Neural crest cell (in vitro differentiated cells): ENCODE measurements at regions not wholly inside any gene's neighbourhood (a gene's known extent, or its start where the extent isn't known, plus 50 kb on each side); places are given as distances from the start of the nearest gene placed in this dataset.

Source experiments
- DNase-seq: peaks from one replicate; pipeline ENCODE4 v3.0.0; 2021; ENCODE audit warnings: low read depth, mixed read lengths, low spot score
- H3K27ac Mint-ChIP-seq: one replicate; pipeline ENCODE4 v1.8.0; 2021; ENCODE audit warnings: mild to moderate bottlenecking, mixed read lengths; ENCODE audit not compliant: unreplicated experiment
- H3K27me3 Mint-ChIP-seq: 2 replicates; pipeline ENCODE4 v1.8.0; 2021; ENCODE audit warnings: low read depth, mild to moderate bottlenecking, mixed read lengths
- H3K36me3 Mint-ChIP-seq: 2 replicates; pipeline ENCODE4 v1.8.0; 2021; ENCODE audit warnings: low read depth, mild to moderate bottlenecking, mixed read lengths
- H3K4me1 Mint-ChIP-seq: 2 replicates; pipeline ENCODE4 v1.8.0; 2021; ENCODE audit warnings: mixed read lengths
- H3K4me3 Mint-ChIP-seq: one replicate; pipeline ENCODE4 v1.8.0; 2021; ENCODE audit warnings: mild to moderate bottlenecking, mixed read lengths
- H3K9me3 Mint-ChIP-seq: 2 replicates; pipeline ENCODE4 v1.8.0; 2021; ENCODE audit warnings: mixed read lengths
- TF ChIP-seq, protein P1 (sequence below): fragments of 200-600 bp; sonication (generic); conservative IDR thresholded peaks from 2 replicates; pipeline ENCODE4 v1.5.0; 2021; ENCODE audit warnings: antibody characterized with exemption, mild to moderate bottlenecking

- Mint-ChIP-seq H3K4me1 (no peaks in the 10 kb centered on the region), H3K27me3 (no peaks in the 10 kb centered on the region), H3K36me3 (no peaks in the 10 kb centered on the region), H3K9me3 (peaks cover 15% of the 10 kb centered on the region), H3K4me3 (no peak overlapping the region), H3K27ac (peak overlapping the region; percentile 59)
- no peak for DNase-seq
- TF ChIP-seq, protein P1, sequence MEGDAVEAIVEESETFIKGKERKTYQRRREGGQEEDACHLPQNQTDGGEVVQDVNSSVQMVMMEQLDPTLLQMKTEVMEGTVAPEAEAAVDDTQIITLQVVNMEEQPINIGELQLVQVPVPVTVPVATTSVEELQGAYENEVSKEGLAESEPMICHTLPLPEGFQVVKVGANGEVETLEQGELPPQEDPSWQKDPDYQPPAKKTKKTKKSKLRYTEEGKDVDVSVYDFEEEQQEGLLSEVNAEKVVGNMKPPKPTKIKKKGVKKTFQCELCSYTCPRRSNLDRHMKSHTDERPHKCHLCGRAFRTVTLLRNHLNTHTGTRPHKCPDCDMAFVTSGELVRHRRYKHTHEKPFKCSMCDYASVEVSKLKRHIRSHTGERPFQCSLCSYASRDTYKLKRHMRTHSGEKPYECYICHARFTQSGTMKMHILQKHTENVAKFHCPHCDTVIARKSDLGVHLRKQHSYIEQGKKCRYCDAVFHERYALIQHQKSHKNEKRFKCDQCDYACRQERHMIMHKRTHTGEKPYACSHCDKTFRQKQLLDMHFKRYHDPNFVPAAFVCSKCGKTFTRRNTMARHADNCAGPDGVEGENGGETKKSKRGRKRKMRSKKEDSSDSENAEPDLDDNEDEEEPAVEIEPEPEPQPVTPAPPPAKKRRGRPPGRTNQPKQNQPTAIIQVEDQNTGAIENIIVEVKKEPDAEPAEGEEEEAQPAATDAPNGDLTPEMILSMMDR: no peak
Measured at GRCh38 chr11:111194860-111195568, 50.5 kb upstream of the POU2AF2 start.

GRCh38 chr11:111193924-111194490, 51.5 kb upstream of the POU2AF2 start:
- no peak for DNase-seq
- Mint-ChIP-seq H3K4me3 (no peak overlapping the region), H3K9me3 (peaks cover 15% of the 10 kb centered on the region)

GRCh38 chr11:111189466-111189865, 56.1 kb upstream of the POU2AF2 start:
- Mint-ChIP-seq H3K9me3 (peaks cover 28% of the 10 kb centered on the region), H3K27ac (no peak overlapping the region), H3K36me3 (peaks cover 8% of the 10 kb centered on the region), H3K27me3 (no peaks in the 10 kb centered on the region), H3K4me1 (no peaks in the 10 kb centered on the region), H3K4me3 (no peak overlapping the region)
- DNase-seq: no peak
- TF ChIP-seq, protein P1: no peak

More at GRCh38 chr11:111193924-111194490, 51.5 kb upstream of the POU2AF2 start:
- Mint-ChIP-seq H3K27ac (no peak overlapping the region), H3K36me3 (no peaks in the 10 kb centered on the region), H3K4me1 (no peaks in the 10 kb centered on the region), H3K27me3 (no peaks in the 10 kb centered on the region)
- TF ChIP-seq, protein P1: no peak

GRCh38 chr11:111186308-111186915, 59.1 kb upstream of the POU2AF2 start:
- no peak overlapping the region for H3K27ac Mint-ChIP-seq
- DNase-seq: no peak
- no peak overlapping the region for H3K4me3 Mint-ChIP-seq
- H3K9me3 Mint-ChIP-seq: peaks cover 16% of the 10 kb centered on the region
- H3K36me3 Mint-ChIP-seq: peaks cover 8% of the 10 kb centered on the region
- TF ChIP-seq, protein P1: no peak
- no peaks in the 10 kb centered on the region for H3K27me3 Mint-ChIP-seq
- no peaks in the 10 kb centered on the region for H3K4me1 Mint-ChIP-seq

DNA sequence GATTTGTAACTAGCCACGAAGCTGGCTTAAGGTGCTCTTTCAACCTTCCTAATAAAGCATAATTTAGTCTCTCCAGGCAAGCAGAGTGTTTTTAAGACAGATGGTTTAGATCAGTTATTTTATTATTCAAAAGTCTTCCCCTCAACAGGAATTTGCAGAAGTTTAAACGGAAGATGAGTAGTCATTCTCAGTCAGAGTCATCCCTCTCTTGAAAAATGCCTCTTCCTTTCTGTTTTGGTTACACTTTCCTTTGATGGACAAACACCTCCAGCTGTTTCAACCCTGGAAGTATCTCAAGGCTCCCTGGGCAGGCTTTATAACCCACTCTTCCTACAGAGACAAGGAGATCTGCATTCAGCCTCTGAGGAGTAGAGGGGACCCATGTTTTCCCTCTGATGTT, 60.3 kb upstream of the POU2AF2 start:
- no peak for DNase-seq
- H3K4me1 Mint-ChIP-seq: no peaks in the 10 kb centered on the region
- peaks cover 8% of the 10 kb centered on the region for H3K36me3 Mint-ChIP-seq
- no peak overlapping the region for H3K27ac Mint-ChIP-seq
- peaks cover 13% of the 10 kb centered on the region for H3K9me3 Mint-ChIP-seq
- H3K27me3 Mint-ChIP-seq: no peaks in the 10 kb centered on the region
- no peak overlapping the region for H3K4me3 Mint-ChIP-seq
- TF ChIP-seq, protein P1: no peak
